ENCODE measurements at regions not wholly inside any gene's neighbourhood (a gene's known extent, or its start where the extent isn't known, plus 50 kb on each side); places are given as distances from the start of the nearest gene placed in this dataset.
"Not testable (repeated sequence)": the region's sequence is repeated elsewhere in the genome, so short reads cannot be mapped to it uniquely, and the experiment has no call there.

- DNase-seq: no peak
Measured at GRCh38 chr11:82533628-82534327, 199.9 kb downstream of the FAM181B start.

DNA sequence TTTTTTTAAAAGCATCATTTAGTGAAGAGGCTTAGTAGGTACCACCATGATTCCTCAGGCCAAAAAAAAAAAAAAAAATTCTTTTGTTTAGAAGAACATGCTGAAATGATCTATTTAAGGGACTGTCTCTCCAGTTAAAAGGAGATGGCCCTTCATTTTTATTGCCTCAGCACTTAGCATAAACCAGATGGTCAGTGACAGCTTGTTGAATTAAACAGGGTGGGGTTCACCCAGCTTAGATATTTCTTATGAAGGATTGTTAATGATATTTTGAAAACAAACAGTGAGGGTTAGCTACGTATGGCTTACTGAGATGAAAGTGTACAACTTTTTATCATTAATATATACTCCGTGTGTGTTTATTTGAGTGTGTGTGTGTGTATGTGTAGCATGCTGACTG lies 203.7 kb downstream of the FAM181B start:
- no peak for DNase-seq

GRCh38 chr11:82527081-82527584 lies 206.5 kb downstream of the FAM181B start:
- no peak for DNase-seq

DNA sequence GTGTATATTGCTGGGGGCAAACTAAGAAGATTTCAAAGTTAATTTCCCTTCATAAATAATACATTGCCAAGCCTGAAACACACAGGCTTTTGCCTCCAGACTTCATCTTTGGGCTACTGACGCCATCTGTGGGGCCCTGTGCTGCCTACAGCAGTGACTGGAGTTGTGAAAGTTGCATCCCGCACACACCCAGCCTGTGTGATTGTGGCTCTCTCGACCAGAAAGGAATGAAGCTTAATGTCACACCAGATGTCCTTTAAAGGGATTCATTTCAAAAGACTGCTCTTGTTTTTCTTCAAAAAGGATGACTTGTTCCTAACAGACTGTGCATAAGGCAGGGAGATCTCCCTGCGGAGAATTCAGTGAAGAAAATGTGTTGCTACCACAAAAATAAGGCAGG lies 210.5 kb downstream of the FAM181B start:
- DNase-seq: no peak

DNA sequence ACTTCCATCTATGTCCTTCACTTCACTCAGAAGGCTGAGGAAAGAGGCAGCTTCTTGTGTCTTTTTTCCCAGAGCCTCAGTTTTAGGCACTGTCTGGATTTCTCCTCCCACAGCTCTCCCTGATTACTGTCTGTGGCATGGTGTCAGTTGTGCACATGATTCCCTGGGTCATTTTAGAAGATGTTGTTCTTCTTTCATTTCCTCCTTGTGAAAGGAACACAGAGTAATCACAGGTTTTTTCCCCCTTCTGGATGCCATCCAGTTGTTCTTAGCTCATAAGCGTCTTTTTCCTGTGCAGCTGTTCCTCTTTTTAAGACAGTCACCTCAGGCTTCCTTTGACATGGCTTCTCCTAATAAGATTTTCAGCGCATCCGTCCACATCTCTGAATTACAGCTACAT lies 212.2 kb downstream of the FAM181B start:
- DNase-seq: no peak

DNA sequence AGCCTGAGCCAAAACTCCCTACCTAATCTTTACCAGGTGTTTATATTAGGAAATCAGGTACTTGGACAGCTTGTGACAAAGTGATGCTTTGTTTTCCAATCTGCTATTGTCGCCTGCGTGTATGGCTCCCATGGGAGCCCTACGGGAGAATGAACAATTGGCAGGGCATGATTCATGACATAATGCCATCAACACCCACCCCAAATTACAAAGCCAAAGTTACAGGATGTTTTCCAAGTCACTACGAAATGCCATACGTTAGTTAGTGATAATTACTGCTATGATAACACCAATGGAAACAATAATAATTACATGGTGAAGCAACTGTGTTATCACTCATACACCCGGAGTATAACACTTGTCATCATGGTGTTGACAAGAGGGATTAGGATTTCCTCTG lies 226.4 kb downstream of the FAM181B start:
- DNase-seq: no peak

- DNase-seq: no peak
Measured at GRCh38 chr11:82505379-82505778, 228.3 kb downstream of the FAM181B start.

- DNase-seq: not testable (repeated sequence)
Measured at GRCh38 chr11:82501174-82501573, 232.5 kb downstream of the FAM181B start.

GRCh38 chr11:82494988-82495432 lies 238.7 kb downstream of the FAM181B start:
- no peak for DNase-seq

DNA sequence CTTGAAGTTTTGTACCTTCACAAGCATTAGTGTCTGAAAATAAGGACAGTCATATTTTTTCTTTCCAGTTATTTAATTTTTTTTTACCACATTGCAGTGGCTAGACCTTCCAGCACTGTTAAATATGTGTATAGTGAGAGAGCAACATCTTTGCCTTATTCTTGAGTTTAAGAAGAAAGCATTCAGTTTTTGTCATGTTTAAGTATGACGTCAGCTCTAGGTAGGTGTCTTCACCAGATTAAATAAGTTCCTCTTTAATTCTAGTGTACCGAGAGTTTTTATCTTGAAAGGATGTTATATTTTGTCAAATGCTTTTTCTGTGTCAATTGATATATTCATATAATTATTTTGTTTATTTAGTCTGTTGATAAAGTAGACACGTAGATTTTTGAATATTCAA lies 258.8 kb downstream of the FAM181B start:
- DNase-seq: no peak

- no peak for DNase-seq
Measured at GRCh38 chr11:82465481-82465880, 268.2 kb downstream of the FAM181B start.

DNA sequence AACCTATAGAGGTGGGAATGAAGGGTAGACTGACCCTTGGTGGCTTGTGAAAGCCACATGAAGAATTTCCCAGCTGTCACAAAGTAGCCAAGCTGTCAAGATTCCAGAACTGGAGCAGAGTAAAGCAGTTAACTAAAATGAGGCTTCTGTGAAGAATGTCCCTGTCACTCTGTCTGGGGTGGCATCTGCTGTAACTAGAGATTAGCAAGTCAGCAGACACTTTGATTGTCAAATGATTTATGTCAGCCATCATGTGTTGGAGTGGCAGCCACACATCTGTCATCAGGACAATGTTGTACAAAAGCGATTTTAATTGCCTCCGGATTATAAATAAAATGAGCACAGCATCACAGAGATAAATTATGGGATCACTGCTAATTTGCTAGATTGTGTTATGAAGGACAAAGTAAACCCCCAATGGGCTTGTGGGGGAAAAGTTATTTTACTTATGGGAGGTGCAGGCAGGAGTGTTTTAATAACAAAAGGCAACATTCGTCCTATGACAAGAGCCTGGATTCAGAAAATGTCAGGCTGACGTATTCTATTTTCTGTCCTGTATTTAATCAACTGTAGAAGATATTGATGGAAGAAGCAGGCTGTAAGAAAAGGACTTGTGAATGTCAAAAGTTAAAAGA lies 270.9 kb downstream of the FAM181B start:
- DNase-seq: no peak

DNA sequence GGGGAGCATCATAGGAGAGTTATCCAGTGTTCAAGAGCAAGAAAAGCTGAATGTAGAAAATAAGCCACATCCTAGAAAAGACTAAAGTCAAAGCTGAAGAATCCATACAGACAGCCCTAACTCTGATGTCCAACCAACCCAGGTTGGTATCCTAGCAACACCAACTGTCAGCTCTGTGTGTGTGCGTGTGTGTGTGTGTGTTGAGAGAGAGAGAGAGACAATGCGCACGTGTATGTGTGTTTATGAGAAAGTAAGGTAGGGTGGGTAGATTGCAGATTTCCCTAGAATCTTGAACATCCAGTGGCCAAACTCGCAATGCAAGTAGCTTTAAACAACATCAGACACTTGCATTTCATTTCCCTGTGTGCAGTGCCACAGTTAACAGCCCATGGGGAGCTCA lies 274.9 kb downstream of the FAM181B start:
- no peak for DNase-seq

DNA sequence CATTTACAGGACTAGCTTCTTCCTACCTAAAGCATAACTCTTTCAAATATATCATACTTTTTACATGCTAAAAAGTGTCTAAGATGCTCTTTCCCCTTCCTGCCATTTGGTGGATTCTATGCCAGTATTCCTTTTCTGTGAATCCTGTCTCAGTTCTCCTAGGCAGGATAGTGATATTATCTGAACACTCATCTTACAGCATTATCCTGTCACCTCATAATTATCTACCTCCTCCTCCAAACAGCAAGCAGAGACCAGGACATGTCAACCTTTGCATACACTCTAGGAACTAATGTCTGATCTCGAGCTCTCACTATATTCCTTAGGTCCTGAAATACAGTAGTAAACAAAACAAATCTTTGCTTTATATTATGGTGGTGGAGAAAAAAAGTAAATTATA lies 275.5 kb downstream of the FAM181B start:
- no peak for DNase-seq

DNA sequence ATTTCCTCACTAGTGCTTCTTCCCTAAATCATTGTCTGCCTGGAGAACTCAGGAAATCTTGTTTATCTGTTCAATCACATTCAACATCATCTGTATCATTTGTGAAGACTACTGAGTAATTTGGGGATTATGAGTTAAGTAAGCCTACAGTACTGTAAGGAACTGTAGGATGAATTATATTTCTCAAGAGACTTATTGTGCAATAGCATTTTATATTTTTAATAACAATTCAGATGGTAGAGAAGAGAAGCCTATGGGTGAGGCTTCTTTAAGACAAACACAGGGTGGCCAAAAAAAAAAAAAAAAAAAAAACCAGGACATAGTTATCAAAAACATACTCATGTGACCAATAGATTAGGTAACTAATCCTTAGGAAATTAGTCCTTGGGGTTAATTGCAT lies 282.7 kb downstream of the FAM181B start:
- DNase-seq: no peak

DNA sequence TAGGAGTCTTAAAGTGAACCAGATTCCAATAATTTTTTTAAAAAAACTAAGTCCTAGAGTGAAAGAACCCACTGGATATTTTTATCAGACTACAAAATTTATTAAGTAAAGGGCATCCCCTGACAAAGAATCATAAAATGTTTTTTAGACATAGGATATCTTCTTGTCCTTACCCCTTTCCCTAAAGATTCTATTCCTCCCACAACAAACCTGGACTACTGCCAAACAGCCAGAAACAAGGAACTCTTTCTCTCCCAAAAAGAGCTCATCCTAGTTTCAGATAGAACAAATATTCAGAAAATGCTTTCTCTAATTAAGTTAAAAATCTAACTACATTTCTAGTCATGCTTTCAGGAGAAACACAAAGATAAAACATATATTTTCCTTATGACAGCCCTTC lies 327.1 kb downstream of the FAM181B start:
- no peak for DNase-seq

DNA sequence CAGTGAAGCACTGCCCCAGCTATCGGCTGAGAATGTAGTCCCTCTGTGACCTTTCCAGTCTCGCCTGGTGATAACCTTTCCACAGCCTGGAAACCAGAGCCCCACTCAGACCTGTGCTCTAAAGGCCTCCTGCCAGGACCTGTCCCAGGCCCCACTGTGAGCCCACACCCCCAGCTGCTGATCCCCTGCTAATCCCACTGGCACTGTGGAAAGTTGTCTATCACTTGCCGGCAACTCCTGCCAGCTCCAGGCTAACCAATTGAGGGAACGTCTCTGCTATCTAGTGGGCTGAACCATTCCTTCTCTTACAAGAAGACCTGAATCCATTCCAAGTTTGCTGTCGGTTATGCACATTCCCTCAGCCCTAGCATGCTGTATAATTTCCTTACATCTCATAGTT lies 328.2 kb downstream of the FAM181B start:
- no peak for DNase-seq

DNA sequence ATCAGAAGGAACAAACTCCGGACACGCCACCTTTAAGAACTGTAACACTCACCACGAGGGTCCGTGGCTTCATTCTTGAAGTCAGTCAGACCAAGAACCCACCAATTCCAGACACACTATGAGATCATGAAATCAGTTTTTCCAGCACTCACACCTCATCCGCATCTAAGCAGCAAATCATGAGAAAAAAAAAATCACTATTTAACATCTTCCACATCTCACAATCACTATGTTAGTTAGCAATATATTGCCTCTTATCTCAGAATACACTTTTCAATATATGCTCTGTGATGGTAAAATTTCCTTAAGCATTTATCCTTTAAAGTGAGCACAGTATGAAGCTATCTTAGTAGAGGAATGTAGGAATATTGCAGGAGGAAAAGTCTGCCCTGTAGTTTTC lies 328.7 kb downstream of the FAM181B start:
- DNase-seq: no peak

DNA sequence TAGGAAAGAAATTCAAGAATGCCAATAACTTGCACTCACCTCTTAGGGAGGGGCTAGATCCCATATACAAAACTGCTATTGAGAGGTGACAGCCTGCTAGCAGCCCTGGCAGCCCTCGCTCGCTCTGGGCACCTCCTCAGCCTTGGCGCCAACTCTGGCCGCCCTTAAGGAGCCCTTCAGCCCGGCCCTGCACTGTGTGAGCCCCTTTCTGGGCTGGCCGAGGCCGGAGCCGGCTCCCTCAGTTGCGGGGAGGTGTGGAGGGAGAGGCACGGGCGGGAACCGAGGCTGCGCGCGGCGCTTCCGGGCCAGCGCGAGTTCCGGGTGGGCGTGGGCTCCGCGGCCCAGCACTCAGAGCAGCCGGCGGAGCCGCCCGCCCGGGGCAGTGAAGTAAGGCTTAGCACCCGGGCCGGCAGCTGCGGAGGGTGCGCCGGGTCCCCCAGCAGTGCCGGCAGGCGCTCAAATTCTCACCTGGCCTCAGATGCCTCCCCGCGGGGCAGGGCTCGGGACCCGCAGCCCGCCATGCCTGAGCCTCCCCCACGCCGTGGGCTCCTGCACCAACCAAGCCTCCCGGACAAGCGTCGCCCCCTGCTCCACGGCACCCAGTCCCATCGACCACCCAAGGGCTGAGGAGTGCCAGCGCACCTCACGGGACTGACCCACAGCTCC lies 329.9 kb downstream of the FAM181B start:
- no peak for DNase-seq

DNA sequence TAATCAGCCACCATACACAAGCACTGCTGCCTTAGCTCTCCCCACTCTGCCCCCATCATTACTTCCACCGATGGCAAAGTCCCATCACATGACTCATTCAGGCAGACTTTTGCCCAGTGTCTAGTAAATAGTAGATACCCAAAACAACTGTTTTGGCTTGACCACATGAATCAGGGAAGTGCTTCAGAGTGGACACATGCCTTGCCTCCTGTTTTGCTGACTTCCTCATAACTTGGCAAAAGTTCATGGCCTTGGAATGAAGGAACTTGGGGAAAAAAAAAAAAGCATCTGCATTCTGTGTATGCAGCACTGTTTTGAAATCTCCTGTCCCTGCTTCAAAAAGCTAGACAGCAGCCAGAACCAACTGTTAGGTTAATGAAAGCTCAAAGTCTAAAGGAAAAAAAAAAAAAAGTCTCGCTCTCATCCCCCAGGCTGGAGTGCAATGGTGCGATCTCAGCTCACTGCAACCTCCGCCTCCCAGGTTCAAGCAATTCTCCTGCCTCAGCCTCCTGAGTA lies 335.3 kb downstream of the FAM181B start:
- no peak for DNase-seq

GRCh38 chr11:82396639-82397038 lies 337.0 kb downstream of the FAM181B start:
- not testable (repeated sequence) for DNase-seq

- DNase-seq: no peak
Measured at GRCh38 chr11:82384308-82384707, 349.4 kb downstream of the FAM181B start.

GRCh38 chr11:82373781-82374542 lies 359.7 kb downstream of the FAM181B start:
- no peak for DNase-seq

All from activated effector memory CD4-positive, alpha-beta T cell treated with anti-CD3 and anti-CD28 coated beads, Interleukin-2, amount 50 U/mL, for 16 hours (primary cell).